ENCODE measurements at regions not wholly inside any gene's neighbourhood (a gene's known extent, or its start where the extent isn't known, plus 50 kb on each side); places are given as distances from the start of the nearest gene placed in this dataset.

DNA sequence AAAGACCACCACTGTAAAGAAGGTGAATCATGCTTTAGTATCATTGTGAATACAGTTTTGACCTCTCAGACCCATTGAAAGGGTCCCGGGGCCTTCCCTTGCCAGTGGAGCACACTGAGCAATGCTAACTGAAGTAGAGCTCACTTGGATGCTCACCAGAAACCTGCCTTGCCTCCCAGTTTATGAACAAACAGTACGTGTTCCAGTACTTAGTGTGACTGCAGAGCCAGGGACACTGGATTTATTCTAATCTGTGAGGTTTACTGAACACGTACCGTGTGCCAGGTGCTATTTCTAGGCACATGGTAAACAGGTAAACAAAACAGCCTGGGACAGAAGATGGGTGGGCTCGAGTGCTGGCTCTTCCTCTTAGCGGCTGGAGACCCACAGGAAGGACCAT lies 79.6 kb downstream of the FOXL1 start:
- TF ChIP-seq, protein P1, sequence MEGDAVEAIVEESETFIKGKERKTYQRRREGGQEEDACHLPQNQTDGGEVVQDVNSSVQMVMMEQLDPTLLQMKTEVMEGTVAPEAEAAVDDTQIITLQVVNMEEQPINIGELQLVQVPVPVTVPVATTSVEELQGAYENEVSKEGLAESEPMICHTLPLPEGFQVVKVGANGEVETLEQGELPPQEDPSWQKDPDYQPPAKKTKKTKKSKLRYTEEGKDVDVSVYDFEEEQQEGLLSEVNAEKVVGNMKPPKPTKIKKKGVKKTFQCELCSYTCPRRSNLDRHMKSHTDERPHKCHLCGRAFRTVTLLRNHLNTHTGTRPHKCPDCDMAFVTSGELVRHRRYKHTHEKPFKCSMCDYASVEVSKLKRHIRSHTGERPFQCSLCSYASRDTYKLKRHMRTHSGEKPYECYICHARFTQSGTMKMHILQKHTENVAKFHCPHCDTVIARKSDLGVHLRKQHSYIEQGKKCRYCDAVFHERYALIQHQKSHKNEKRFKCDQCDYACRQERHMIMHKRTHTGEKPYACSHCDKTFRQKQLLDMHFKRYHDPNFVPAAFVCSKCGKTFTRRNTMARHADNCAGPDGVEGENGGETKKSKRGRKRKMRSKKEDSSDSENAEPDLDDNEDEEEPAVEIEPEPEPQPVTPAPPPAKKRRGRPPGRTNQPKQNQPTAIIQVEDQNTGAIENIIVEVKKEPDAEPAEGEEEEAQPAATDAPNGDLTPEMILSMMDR (IDR thresholded peaks at IDR 0.05): no peak
- no peak for TF ChIP-seq ZFX (IDR thresholded peaks at IDR 0.05; ENCODE audit: borderline replicate concordance)

All from 22Rv1 (cell line).